CD4-positive, alpha-beta T cell (primary cell): ENCODE measurements at regions not wholly inside any gene's neighbourhood (a gene's known extent, or its start where the extent isn't known, plus 50 kb on each side); places are given as distances from the start of the nearest gene placed in this dataset.

Source experiments
- ATAC-seq: fragments of 200-7000 bp; cut with Tn5 transposase; one replicate; pipeline ENCODE4 v1.10.0; 2022; ENCODE audit warnings: mild to moderate bottlenecking; ENCODE audit not compliant: poor library complexity
- CTCF ChIA-PET: fragments of 350-600 bp; sonication (Branson Sonifier 250); formaldehyde crosslinking; loops from one replicate; lab custom pipeline; 2021; ENCODE audit warnings: antibody characterized with exemption, inconsistent platforms; lab: Charles Lee
- POLR2A ChIA-PET: fragments of 350-600 bp; sonication (Branson Sonifier 250); formaldehyde crosslinking; loops from one replicate; lab custom pipeline; 2021; ENCODE audit warnings: antibody characterized with exemption, inconsistent platforms; lab: Charles Lee
- DNase-seq, 14 experiments: peaks; one replicate each; pipeline ENCODE4 v3.0.0-alpha.2; 2013 to 2020; ENCODE audit warnings: mixed read lengths in 2 of 14
- H3K27ac ChIP-seq, 2 donors: one replicate each; pipeline versions ENCODE4 v1.5.1 to v1.7.0; 2013; ENCODE audit warnings: low read length in 2 of 2, low read depth in 1 of 2, mild to moderate bottlenecking in 1 of 2
- H3K27me3 ChIP-seq, 2 experiments: 1 replicate in 1 of 2; 2 replicates in 1 of 2; pipeline versions ENCODE4 v1.6.1 to v1.7.0; 2013; ENCODE audit warnings: low read length in 2 of 2, control low read depth in 1 of 2, mild to moderate bottlenecking in 1 of 2, moderate library complexity in 1 of 2; ENCODE audit not compliant: insufficient read depth in 2 of 2, control insufficient read depth in 1 of 2
- H3K36me3 ChIP-seq: one replicate; pipeline ENCODE4 v1.6.1; 2013; ENCODE audit warnings: low read length, control low read depth; ENCODE audit not compliant: insufficient read depth
- H3K4me1 ChIP-seq: one replicate; pipeline ENCODE4 v1.6.1; 2013; ENCODE audit warnings: low read length, control low read depth; ENCODE audit not compliant: insufficient read depth
- H3K4me3 ChIP-seq: one replicate; pipeline ENCODE4 v1.5.1; 2013; ENCODE audit warnings: mild to moderate bottlenecking, low read length, moderate library complexity
- H3K9me3 ChIP-seq, 2 experiments: 1 replicate in 1 of 2; 2 replicates in 1 of 2; pipeline versions ENCODE4 v1.6.1 to v1.7.0; 2013; ENCODE audit warnings: low read length in 2 of 2, mild to moderate bottlenecking in 2 of 2, control low read depth in 1 of 2, moderate library complexity in 1 of 2; ENCODE audit not compliant: control insufficient read depth in 1 of 2, insufficient read depth in 1 of 2
- H3K27ac Mint-ChIP-seq: one replicate; pipeline ENCODE4 v1.8.0; 2020; ENCODE audit warnings: mixed read lengths
- H3K27me3 Mint-ChIP-seq: one replicate; pipeline ENCODE4 v1.8.0; 2021; ENCODE audit warnings: mixed read lengths
- H3K36me3 Mint-ChIP-seq: one replicate; pipeline ENCODE4 v1.8.0; 2021; ENCODE audit warnings: low read depth, mixed read lengths
- H3K4me1 Mint-ChIP-seq: one replicate; pipeline ENCODE4 v1.8.0; 2021; ENCODE audit warnings: low read depth, mixed read lengths
- H3K4me3 Mint-ChIP-seq: one replicate; pipeline ENCODE4 v1.8.0; 2020; ENCODE audit warnings: mild to moderate bottlenecking, mixed read lengths
- H3K9me3 Mint-ChIP-seq: one replicate; pipeline ENCODE4 v1.8.0; 2020; ENCODE audit warnings: mixed read lengths
- intact Hi-C, 2 experiments: fragments of 100-400 bp; cut with DNase I in 1 of 2; cut with micrococcal nuclease in 1 of 2; formaldehyde crosslinking; loops; one replicate each; pipeline versions ENCODE4 v1.15.1 to v1.9.0; 2023 to 2025; cut with DNase I, micrococcal nuclease
- TF ChIP-seq, protein P1 (sequence below): fragments of 200-600 bp; IDR thresholded peaks from one replicate; pipeline ENCODE4 v1.8.0; 2022; ENCODE audit warnings: antibody characterized with exemption, mild to moderate bottlenecking

DNA sequence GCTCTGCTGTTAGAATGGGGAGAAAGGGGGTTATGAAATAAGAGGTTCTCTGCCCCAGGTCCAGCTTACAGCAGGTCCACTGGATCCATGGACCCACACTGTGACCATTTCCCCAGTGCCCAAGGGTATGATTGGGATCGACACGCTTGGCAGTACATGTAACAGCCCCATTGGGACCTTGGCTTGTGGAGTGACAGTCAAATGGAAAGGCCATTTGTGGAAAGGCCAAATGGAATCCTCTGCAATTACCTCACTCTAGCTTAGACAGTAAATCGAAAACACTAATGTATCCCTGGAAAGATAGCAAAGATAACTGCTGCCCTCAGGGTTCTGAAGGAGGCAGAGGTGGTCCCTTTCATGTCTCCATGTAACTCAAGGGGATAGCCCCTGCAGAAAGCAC, 109.1 kb downstream of the MINAR1 start:
- CTCF ChIA-PET = no interaction called here

GRCh38 chr15:79543097-79543496, 111.0 kb downstream of the MINAR1 start:
- Mint-ChIP-seq H3K4me1 (no peaks in the 10 kb centered on the region), H3K36me3 (no peaks in the 10 kb centered on the region), H3K4me3 (no peak overlapping the region), H3K9me3 (no peaks in the 10 kb centered on the region), H3K27me3 (peaks cover 10% of the 10 kb centered on the region), H3K27ac (no peak overlapping the region)
- TF ChIP-seq, protein P1, sequence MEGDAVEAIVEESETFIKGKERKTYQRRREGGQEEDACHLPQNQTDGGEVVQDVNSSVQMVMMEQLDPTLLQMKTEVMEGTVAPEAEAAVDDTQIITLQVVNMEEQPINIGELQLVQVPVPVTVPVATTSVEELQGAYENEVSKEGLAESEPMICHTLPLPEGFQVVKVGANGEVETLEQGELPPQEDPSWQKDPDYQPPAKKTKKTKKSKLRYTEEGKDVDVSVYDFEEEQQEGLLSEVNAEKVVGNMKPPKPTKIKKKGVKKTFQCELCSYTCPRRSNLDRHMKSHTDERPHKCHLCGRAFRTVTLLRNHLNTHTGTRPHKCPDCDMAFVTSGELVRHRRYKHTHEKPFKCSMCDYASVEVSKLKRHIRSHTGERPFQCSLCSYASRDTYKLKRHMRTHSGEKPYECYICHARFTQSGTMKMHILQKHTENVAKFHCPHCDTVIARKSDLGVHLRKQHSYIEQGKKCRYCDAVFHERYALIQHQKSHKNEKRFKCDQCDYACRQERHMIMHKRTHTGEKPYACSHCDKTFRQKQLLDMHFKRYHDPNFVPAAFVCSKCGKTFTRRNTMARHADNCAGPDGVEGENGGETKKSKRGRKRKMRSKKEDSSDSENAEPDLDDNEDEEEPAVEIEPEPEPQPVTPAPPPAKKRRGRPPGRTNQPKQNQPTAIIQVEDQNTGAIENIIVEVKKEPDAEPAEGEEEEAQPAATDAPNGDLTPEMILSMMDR = no peak
- H3K27ac ChIP-seq = no peak overlapping the region
- intact Hi-C loops = no loop called here
- no peaks in the 10 kb centered on the region for H3K9me3 ChIP-seq
- POLR2A ChIA-PET = no interaction called here
- DNase-seq (no peak), ATAC-seq (no peak)
- H3K4me1 ChIP-seq = no peaks in the 10 kb centered on the region
- no peak overlapping the region for H3K4me3 ChIP-seq
- CTCF ChIA-PET = no interaction called here
- no peaks in the 10 kb centered on the region for H3K36me3 ChIP-seq
- H3K27me3 ChIP-seq = peaks cover 0 to 2% of the 10 kb centered on the region in 2 experiments

More for the DNA sequence above, 109.1 kb downstream of the MINAR1 start:
- no peak overlapping the region for H3K27ac ChIP-seq
- no peaks in the 10 kb centered on the region for H3K27me3 ChIP-seq
- no peaks in the 10 kb centered on the region for H3K36me3 ChIP-seq
- Mint-ChIP-seq H3K27ac (no peak overlapping the region), H3K9me3 (no peaks in the 10 kb centered on the region), H3K4me1 (no peaks in the 10 kb centered on the region), H3K36me3 (no peaks in the 10 kb centered on the region), H3K27me3 (peaks cover 10% of the 10 kb centered on the region), H3K4me3 (no peak overlapping the region)
- POLR2A ChIA-PET = no interaction called here
- ATAC-seq (no peak), DNase-seq (no peak)
- TF ChIP-seq, protein P1 = no peak
- no peaks in the 10 kb centered on the region for H3K4me1 ChIP-seq
- intact Hi-C loops = no loop called here
- H3K9me3 ChIP-seq = no peaks in the 10 kb centered on the region
- H3K4me3 ChIP-seq = no peak overlapping the region

- ChIA-PET POLR2A (no interaction called here), CTCF (no interaction called here)
- Mint-ChIP-seq H3K36me3 (no peaks in the 10 kb centered on the region), H3K27me3 (peaks cover 31% of the 10 kb centered on the region), H3K27ac (no peak overlapping the region), H3K4me1 (no peaks in the 10 kb centered on the region), H3K4me3 (no peak overlapping the region), H3K9me3 (no peaks in the 10 kb centered on the region)
- ATAC-seq (no peak), DNase-seq (no peak)
- no peak overlapping the region for H3K4me3 ChIP-seq
- TF ChIP-seq, protein P1 = no peak
- H3K27ac ChIP-seq = no peak overlapping the region
- H3K4me1 ChIP-seq = no peaks in the 10 kb centered on the region
- H3K36me3 ChIP-seq = no peaks in the 10 kb centered on the region
- H3K9me3 ChIP-seq = no peaks in the 10 kb centered on the region
- intact Hi-C loops = no loop called here
- H3K27me3 ChIP-seq = peaks cover 2 to 8% of the 10 kb centered on the region in 2 experiments
Measured at GRCh38 chr15:79549196-79549595, 117.1 kb downstream of the MINAR1 start.
